GDM1 (cell line): ENCODE measurements at regions not wholly inside any gene's neighbourhood (a gene's known extent, or its start where the extent isn't known, plus 50 kb on each side); places are given as distances from the start of the nearest gene placed in this dataset.

Experiments
- DNase-seq: peaks from one replicate; lab custom pipeline; 2025; lab: John Stamatoyannopoulos, UW

DNA sequence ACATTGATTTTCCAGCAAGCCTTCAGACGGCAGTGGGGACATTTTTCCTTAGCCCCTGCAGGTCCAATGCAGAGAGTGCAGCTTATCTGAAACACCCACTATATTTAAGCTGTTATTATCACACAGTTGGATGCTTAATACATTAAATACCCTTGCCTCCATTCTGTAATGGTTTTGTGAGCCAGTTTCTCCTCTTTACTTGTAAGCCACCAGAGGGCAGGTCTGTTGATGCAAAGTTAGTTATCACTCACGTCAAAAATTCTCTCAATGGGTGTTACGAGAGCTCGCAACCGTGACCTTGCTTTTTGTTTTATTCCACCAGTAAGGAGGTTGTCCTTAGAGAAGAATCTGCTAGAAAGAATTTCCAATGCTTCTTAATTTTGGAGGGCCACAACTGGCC, 189.8 kb downstream of the INSIG2 start:
- DNase-seq = no peak

DNA sequence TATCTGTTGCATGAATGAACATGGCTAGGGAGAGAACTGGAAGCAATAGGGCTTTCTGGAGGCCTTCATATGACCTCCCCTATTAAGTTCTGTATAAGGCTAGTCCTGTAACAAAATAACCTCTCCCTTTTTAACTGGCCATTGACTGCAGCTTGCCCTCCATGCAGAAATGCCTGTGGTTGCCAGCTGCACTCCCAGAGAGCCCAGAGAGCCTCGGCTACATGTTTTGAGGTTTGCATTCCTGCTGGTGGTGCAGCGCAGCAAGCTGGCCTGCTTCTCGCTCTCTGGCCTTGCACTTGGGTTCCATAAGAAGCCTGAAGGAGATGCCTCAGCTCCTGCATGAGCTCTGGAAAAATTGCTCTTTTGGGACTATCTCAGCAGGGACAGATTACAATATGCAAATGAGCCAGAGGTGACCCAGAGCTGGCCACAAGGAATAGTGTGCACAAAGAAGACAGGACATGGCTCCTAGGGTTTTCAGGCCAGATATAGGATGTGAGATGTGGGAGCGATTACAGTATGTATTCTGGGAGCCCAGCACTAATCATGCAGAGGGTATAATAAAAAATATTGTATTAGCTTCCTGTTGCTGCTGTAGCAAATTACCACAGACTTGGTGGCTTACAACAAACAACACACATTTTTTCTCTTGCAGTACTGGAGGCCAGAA, 186.7 kb downstream of the INSIG2 start:
- DNase-seq = no peak

DNA sequence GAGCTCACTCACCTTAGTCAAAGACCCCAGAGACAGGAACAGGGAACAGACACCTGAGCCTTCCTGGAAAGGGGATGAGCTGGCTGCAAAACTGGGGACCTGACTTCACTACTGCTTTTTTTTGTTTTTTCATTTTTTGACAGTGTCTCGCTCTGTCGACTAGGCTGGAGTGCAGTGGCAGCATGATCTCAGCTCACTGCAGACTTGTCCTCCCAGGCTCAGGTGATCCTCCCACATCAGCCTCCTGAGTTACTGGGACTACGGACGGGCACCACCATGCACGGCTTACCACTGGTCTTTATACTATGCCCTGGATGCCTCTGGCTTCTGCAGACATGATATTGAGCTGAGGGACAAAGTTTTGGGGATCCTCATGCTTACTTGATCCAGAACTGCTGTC, 184.1 kb downstream of the INSIG2 start:
- DNase-seq = no peak

DNA sequence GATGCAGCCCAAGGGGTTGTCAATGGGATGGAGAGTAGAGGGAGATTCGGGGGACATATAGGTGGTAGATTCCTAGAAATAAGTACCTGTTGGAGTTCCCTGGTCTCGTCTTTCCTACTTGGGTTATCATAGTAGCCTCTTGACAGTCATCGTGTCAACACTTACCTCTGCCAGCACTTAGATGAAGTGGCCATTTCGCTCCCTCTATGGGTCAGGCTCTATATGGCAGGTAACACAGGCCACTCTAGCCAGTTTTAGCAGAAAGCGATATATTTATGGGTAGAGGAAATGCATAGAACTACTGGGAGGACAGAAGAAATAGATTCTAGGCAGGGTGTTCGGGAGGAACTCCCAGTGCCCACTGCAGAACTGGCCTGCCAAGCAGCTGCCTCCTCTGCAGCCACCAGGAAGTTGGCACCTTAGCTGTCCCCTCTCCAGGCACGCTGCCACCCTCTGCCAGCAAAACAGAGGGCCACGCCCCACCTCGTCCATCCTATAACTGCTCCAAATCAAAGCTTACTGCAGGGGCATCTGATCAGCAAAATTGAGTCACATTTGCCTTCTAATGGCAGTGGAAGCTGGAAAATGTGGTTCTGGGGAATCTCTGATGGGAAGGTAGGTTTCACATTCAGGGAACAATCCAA, 181.3 kb downstream of the INSIG2 start:
- no peak for DNase-seq

DNA sequence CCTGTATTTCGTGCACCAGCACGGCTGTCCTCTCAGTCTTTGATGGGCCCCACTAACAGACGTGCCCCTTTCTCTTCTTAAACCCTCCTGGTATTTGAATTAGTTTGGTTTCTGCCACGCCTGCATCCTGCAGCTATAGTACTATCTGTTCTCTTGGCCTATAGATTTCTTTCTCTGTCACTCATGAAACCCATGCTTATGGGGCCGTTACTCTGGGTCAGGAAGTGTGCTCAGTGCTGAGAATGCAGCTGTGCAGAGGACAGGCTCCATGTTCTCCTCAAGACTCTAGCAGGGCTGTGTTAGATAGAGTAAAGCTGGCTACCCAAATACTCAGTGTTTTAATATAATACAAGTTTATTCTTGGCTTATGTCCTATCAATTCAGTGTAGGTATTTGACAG, 180.0 kb downstream of the INSIG2 start:
- DNase-seq = no peak

DNA sequence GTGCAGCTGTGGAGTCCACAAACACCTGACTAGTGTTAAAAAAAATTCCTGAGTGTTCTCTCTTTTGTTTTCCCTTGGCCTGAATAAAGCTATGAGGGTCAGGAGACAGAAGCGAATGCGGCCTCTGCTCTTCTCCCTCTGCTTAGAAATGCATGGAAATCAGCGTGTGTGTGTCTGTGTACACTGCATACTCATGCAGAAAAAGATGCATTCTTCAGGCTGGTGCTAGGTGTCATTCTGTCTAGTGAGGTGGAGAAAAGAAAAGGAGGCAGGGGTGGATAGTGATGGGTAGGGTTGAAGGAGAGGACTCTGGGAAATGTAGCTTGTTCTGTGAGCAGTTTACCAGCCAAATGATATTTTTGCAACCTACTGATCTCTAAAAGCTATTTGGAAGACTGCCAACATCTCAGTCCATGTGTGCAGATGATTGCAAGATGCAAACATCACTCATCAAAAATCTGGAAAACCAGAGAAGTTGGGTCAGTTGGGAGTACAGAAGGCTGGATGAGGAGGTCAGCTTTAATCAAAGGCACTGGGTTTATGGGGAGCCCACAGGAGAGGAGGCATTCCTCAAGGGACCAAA, 177.7 kb downstream of the INSIG2 start:
- no peak for DNase-seq

DNA sequence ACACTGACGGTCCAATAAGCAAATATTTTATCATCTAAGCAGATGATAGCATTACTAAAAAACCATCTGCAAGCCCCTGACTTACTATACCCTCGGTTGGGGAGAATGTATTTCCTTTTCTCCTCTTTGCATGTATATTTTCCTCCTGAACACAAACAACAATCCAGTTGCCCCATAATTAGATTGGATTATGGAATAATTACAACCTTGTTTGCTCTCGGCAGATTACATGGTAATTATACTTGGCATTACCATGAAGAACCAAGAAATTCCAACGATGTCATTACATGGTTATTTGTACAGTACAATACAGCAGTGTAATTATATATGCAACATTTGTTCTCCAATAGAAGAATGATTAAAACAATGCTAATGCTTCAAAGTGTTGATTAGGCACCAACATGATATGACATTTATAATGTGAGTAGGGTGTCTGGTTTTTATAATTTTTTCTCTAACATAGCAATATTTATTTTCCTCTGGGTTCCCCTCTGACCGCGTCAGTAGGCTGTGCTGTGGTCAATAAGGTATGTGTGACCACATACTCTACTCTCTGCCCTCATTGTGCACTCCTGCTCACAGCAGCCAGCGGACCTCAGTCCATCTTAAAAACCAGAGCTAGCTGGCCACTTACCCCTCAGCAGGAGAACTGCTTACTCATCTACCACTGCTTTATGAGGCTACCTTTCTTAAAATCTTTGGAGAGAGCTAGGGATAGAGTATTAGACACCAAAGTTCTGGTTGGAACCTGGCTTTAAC, 176.1 kb downstream of the INSIG2 start:
- no peak for DNase-seq

DNA sequence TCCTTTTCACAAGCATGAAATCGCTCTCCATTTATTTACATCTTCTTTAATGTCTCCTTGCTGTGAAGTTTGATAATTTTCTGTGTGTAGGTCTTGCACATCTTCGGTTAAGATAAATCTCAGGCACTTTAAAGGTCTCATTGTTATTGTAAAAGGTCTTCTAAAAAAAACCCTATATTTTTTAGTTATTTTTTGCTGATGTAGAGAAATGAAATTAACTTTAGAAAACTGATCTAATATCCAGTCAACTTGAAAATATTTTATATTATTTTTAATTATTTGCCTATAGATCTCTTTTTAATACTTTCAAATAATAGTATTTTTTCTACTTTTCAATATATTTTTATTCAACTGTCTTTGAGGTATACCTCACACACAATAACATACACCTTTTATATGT, 169.4 kb downstream of the INSIG2 start:
- no peak for DNase-seq

DNA sequence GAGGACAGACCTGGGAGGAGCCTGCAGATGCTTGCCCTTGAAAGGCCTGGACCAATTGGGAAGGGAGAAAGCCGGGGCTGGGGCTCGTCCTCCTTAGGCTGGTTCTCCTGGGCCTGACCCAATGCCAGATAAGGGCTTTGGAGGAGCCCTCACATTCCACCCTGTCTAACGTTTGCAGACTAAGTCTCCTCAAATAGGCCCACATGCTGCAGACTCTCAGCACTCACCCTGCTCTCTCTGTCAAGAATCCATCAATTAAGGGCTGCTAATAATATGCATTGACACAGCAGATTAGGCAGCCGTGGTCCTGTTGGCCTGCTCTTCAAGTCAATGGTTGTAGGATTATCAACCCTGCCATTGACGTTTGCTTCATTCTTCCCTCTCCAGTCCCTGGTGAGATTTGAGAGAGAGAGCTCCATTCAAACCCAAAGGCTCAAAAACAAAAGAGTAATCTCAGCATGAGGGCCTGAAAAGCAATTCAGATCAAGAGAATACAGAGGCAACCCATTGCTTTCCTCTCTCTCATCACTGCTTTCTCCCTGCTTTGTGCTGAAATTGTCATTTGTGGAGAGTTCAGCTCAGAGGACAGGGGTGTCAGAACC, 167.6 kb downstream of the INSIG2 start:
- no peak for DNase-seq

DNA sequence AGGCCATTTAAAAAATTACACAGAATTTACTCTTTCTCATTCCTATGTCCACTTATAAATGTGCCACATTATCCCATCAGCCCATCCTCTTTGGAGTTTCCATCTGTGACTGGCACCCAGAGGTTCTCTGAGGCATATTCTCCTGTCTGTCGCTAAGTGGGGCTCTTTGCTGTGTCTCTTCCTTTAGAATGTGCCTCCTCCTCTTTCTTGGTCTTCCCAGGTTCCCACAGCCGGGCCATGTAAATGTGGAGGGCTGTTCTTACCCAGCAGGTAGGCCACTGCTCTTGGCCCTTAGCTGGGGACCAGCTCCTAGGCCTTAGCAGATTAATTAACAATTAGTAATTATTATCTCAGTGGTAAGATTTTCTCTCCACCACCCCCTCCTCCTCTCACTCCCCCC, 167.0 kb downstream of the INSIG2 start:
- no peak for DNase-seq

DNA sequence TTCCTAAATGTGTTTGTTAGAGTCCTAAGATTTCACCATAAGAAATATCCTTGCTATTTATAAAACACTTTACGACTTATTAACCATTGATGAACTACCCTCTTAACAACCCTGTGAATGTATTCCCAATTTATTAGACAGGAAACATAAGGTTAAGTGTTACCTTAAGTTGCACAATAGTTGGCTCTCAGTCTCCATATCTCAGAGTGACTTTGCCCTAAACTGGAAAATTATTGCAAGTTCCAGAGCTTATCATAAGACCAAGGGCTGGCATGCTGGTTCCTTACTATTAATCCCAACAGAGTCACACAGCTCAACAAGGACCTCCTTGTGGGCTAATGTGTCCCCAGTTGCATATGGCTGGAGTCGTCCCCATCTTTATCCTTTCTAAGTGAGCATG, 165.8 kb downstream of the INSIG2 start:
- DNase-seq = no peak

DNA sequence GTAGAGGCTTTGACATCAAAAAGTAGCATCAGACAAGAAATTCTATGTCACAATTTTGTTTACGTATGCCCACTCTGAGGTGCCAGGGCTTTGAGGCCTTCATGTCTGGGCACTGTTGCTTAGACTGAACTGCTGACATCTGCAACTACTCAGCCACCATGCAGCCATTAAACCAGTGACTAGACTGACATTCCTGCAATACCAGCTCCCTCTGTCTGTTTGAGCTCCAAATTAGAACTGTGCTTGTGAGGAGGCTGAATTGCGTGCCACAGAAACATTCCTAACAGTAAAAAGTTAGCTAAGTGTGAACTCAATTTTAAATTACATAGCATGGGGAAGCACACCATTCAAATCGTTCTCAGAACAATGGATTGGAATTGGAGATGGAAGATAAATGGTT, 163.2 kb downstream of the INSIG2 start:
- DNase-seq = no peak

DNA sequence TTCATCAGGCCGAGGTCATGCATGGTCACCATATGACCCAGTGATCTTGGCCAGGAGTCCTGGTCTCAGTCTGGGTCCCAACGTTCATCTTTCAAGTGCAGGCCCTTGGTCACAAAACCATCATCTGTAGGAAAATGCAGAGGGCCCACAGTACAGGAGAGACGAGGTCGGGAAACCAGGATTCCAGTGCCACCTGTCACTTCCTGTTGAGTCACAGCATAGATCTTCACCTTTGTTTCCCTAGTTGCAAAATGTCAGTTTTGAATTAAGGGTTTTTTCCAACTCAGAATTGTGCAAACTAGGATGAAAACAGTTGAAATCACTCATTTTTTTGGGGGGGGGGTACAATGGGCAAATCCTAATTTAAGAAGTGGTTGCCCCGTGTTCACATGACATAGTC, 162.2 kb downstream of the INSIG2 start:
- DNase-seq = no peak

DNA sequence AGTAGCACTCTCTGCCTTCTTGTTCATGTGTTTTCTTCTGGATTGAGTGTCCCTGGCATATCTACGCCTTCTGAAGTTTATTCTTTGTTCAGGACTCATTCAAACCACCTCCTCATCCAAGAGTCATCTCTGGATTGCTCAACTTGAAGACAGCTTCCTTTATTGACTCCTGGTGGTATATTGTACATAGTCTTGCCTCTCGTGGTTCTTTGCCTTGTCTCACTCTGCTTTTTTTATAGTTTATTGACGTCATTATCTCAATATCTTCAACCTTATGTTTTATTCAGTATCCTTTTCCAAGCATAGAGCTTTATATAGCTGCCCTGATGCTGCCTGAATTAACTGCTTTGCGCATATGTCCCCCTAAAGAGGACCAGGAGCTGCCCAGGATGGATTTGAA, 161.7 kb downstream of the INSIG2 start:
- DNase-seq = no peak

DNA sequence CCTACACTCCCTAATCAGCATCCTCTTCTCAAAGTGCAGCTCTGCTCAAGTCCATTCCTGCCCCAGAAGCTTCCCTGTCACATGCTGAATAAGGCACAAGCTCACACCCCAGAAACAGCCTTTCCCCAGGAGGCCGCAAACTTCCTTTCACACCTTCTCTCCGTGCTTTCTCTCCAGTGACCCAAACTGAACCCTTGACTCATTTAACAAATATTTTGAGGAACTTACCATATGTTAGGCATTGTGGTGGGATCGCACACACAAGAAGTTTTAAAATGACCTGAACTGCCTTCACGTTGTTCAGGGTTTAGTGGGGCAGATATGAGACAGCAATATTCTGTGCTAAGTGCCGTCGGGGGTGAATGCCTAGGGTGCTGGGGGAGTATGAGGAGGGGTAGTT, 161.3 kb downstream of the INSIG2 start:
- no peak for DNase-seq

DNA sequence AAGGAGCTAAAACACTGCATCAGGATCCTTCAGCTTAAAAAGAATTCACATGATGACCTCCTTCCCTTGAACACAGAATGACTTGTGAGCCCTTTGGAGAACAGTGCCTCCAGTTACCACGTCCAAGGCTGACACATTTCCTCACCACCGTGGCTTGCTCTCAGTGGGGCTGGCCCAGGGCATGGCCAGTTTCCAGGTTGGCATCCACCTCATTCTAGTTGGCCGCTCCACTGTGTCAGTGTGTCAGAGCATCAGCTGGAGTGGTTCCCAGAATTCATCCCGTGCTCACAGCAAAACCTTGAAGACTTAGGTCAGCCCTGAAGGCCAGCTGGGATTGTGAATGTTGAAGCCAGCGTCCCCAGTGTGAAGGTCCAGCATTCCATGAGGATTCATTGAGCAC, 158.5 kb downstream of the INSIG2 start:
- DNase-seq = no peak

DNA sequence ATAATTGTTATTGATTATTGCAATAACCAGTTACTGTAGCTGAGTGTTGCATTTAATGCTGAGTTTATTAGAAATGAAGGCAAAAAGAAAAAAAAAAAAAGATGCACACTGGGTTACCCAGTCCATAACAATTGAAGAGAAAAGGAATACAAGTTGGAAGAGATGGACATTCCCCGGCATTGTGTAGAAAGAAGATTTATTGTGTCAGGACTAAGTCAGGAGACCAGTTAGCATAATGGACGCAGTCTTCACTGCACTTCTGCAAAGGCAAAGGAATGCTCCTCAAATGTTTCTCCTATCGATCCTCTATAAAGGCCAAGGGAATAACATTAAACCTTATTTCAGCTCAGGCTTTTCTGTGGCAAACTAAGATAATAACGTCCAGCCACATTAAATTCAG, 157.8 kb downstream of the INSIG2 start:
- no peak for DNase-seq

DNA sequence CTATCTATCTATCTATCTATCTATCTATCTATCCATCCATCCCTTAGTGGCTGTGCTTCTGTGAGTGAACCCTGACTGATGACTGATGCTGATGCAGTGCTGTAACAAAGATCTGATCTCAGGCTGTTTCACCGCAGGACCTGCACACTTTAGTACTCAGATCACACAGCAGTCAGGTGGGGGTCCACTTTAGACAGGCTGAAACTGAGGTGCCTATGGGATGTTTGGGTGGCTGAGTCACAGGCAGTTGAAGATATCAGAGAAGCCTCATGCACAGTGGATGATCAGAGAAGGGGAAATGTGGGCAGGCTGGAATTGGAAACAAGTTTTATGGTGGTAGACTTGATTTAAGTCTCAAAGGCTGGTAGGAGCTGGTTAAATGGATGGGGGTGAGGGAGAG, 156.4 kb downstream of the INSIG2 start:
- DNase-seq = no peak

DNA sequence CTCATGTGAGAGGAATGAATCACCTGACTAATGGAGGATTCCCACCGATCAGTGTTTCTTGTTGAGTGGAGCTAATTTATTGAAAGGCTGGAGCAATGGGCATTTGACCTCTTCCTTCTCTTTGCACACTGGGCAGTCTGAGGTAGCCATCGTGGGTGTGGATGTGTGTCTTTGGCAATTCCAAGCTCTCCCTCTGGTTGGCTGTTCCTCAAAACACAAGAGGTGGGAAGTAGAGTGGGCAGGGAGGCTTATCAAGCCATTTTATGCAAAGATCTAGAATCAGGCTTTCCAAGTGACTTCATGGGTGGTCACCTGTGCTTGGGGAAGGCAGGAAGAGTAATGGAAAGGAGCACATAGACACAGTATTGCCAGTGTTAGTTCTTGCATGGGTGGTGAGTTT, 154.8 kb downstream of the INSIG2 start:
- no peak for DNase-seq

DNA sequence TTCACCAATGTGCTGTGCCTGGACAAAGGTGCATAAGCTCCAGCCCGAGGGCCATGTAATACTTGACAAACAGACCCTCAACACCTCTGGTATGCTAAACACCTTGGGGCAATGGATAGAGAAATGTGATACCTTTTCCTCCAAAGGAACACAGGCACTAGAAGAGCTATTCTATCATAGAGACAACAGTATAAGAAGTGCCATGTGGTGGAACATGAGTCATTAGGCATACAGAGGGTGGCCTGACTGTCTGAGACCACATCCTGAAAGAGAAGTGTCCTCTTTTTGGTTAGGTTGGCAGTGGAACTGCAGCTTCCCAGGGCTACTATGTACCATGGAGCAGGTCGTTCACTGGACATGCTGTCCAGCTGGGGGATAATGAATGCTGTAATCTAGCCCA, 153.9 kb downstream of the INSIG2 start:
- no peak for DNase-seq

DNA sequence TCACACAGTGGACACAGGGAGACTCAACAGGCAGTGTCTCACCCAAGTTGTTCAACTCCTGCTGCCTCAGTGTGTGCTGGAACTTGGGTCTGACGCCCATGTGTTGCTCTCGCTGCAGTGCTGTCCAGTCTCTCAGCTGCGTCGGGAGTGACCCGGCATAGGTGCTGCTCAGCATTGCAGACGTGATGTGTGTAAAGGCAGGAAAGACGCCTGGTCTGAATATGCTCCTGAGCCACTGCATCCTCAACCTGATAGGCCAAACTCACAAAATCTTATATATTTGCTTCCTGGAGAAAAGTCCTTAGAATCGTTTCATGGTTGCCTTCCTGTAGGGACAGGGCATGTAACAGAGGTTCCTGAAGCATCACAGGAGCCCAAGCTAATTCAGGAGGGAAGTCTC, 152.9 kb downstream of the INSIG2 start:
- DNase-seq = no peak

DNA sequence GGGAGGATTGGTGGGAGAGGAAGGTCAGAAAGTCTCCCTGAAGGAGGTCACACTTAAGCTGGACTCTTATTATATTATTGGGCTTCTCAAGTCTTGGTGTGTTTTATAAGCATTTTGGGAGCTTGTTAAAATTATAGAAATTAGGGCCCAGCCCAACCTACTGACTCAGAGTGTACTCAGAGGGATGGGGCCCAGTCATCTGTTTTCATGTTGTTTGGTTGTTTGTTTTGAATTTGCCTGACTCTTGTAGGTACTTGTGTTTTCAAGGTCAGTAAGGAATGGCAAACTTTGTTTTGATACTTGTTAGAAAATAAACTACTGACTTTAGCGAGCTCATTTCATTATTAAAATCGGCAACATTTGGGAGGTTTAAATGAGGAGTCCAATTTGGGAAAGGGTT, 152.0 kb downstream of the INSIG2 start:
- DNase-seq = no peak

DNA sequence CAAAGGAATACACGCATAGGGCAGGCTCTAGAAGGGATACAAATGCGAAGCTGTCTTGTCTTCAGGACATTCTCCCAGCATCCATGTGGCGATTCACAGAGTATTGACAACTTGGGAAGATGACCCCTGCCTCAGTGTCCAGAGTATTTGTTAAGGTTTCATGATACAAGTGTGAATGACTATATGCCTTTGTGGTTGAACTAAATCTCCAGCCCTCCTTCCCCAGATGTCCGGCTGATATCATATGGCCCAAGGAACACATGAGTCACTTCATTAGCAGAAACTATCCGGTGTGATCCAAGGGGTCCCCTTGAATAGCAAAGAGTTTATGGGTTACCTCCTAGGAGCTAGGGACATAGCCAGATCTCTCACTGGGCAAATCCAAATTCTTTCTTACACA, 151.0 kb downstream of the INSIG2 start:
- no peak for DNase-seq
